ENCODE measurements at regions not wholly inside any gene's neighbourhood (a gene's known extent, or its start where the extent isn't known, plus 50 kb on each side); places are given as distances from the start of the nearest gene placed in this dataset.

DNA sequence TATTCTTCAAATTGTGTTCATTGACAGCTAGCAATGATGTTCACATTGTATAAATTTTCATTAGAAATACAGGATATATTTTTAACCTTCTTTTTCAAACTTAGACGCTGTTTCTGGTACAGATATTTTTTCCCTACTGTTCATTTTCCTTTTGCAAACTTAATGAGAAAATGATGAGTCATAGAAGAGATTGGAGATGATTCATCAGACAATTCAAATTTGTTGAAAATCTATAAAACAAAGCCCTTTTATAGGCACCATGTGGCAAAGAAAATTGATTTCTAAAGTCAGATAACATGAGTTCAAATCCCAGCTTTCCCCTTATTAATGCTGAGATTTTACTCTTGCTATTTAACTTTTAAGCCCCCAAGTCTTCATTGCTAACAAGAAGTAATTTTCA is 728.8 kb upstream of the DDX18 start:
- no peak for DNase-seq

DNA sequence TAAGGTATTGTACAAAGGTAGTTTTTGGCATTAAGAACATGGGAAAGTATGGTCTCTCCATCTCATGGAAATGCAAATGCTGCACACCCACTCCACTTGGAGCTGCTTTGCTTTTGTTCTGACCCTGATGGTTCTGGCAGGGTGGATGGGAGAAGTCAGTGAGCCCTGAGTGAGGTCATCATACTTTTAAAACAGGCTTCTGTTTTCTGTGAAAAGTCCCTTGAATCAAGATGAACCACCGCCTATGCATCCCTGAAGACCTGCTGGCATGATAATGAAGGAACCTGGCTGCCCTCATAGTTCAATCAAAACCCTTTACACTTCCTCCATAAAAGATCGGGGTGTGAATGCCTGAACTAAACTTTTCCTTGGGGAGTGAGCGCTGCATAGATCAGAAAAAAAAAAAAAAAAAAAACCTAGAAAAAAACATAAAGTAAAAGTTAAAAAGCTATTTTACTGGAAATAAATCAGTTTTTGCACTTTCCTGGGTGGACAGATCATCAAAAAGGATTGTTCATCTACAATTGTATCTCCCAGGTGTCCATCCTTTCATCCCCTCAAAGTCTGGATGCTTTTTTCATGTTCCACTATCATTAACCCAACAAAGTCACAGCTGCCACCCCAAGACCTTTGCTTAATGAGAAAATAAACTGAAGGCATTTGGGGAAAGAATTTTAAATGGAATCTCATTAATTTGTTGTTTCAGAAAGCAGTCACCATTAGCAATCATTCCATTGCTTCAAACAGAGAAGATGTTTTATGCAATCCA is 728.1 kb upstream of the DDX18 start:
- no peak for DNase-seq

DNA sequence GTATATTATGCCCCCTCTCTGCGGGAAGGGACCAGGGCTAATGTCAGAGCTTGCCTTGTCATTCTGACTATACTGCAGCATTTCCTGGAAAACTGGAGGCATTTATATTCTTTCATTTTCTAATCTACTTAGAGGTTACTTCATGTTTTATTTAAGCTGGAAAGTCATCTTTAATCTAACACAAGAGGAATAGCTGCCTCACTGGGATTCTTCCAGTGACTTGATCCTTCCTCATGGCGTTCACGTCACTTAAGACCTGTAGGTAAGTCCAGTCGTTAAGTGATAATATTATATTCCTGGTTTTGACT is 727.6 kb upstream of the DDX18 start:
- no peak for DNase-seq

DNA sequence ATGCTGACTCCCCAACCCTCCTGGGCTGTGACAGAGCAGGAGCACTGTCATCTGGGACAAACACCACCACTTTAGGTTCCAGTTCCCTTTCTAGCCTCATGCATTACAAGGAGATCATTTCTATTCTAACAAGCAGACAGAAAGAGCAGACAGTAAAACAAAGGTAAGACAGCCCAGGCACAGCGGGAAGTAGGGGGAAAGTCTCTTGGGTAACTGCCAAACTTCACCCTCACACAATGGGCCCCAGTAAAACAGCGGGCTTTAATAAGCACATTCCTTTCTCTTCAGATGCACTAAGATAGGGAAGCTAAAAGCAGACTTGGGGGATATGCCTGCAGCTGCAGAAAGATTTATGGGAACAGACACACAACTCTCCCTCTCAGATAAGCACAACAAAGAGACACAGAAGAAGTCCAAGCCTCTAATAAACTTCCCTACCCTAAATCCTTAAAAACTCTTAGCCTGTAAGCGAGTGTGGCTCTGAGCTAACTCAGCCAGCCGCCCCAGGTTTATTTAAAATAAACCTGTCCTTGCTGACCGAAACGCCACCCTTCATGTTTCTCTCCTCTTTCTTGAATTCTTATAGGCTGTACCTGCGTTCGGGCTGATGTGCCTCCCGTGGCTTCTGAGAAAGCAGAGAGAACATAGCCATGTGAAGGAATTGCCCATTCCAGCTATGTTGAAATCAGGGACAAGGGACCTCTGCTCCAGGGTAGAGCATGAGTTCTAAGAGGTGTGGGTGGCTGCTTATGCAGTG is 726.8 kb upstream of the DDX18 start:
- no peak for DNase-seq

DNA sequence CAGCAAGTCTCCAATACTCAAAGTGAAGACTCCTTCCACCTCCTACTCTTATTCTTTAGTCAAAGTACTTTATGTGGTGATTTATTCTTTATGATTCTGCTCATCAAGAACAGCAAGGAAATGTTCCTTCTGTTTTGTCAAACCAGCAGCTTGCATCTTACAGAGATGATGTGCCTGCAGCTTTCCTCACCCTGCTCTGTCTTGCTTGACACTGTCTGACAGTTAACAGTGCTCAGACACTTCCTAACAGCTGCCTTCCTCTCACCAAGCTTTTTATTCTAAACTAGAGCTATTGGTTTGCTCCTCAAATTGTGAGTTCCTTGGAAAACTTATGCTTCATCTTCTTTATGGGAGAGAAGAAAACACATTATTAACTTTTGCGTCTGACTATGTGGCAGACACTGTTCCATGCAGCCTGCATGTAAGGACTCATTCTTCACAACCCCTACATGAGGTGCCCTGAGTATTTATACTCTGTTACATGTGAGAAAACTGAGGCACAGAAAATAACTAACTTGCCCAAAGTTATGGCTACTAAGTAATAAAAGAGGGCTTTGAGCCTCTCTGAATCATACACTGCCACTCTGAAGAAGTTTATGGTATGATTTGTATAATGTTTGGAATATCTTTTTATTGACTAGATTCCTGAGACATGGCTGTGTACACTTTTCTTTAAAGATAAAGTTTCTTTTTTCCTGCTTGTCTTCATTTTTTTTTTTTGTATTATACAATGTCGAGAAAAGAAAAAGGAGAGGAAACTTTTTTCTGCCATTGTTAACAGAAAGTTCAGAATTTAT is 723.3 kb upstream of the DDX18 start:
- no peak for DNase-seq

DNA sequence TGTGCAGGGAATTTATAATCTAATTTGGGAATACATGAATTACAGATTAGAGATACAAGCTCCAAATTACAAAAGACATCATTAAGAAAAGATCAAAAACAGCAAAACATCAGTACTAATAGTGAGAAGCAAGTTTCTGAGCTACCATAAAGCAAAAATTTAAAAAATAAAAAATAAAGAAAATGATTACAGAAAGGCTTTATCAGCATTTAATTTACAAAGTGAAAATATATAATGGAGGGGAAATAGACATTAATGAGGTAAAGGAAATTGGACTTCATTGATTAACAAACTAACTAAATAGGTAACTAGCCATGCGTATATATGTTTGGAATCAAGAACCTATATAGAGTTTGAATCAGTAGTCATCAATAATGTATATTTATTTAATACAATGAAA is 712.9 kb upstream of the DDX18 start:
- DNase-seq, result no peak

DNA sequence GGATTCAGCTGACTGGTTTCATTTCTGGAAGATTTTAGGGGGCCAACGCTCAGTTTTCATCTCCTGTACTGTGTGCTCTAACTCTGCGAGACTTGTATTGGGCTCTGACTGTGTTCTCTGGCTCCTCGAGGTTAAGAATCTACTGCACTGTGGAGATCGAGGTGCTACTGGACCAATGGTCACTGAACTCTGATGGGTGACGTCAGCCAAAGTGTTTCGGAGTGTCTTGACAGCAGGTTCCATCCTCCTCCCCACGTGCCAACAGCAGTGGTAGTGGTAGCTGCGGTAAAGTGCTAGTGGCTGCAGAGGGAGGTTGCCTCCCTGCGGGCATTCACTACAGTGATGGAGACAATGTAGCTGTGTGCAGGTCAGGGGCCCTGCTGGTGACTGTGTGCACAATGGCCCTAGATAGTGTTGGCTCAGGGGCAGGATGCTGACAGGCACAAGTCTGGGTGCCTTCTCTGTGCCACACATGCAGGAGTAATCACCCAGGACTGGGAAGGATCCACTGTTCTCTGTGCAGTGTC is 705.7 kb upstream of the DDX18 start:
- DNase-seq, result no peak

DNA sequence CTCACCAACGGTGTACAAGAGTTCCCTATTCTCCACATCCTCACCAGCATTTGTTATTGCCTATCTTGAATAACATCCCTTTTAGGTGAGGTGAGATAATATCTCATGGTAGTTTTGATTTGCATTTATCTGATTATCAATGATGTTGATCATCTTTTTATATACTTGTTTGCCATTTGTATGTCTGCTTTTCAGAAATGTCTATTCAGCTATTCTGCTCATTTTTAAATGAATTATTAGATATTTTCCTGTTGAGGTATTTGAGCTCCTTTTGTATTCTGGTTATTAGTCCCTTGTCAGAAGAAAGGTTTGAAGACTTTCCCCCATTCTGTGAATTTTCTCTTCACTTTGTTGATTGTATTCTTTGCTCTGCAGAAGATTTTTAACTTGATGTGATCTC is 695.5 kb upstream of the DDX18 start:
- no peak for DNase-seq

DNA sequence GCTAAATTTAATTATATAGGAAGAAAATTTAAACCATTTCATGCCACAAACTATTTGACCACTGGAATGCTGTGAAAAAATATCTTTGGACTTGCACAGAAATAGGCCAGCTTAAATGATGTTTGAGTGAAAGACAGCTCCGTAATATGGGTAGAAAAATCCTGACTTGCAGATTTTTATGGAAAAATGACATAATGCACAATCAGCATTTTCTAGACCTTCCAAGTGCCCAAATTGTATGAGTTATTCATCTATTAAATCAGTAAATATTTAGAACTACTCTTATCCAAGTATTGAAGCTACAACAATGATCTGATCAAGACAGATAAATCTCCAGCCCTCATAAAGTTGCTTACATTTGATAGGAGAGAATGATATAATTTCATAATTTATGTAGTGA is 691.1 kb upstream of the DDX18 start:
- no peak for DNase-seq

DNA sequence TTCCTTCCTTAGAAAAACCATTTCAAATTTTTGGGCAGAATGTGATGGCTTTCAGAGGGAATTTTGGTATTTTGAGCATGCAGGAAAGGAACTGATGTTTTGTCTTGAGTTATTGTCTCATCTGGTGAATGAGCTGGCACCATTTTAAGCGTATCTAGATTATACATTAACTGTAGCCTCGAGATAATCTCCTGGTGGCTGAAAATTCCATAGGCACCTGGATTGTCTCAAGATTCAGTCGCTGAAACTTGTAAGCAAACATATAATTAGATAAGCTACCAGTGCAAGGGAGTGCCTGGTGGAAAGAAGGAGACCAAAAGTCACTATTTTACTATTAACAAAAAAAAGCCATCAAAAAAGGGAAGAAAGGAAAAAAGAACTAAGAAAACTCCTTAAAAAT is 687.8 kb upstream of the DDX18 start:
- no peak for DNase-seq

DNA sequence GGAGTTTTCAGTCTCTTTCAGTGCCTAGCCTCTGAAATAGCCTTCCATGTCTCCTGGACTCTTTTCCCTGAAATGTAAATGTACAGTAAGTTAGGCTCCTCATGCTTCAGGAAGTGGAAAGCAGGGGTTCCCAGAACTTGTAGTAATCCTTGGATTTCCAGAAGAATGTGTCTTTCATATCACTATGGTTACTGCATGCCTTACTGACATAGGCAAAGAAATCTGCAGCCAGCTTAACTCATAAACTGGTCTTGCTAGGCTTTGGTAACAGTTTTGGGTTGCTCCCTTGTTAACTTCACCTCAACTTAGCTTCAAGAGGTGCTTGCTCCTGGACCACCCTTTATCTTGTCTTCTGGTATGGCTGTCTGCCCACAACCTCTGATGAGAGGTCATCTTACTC is 686.8 kb upstream of the DDX18 start:
- no peak for DNase-seq

DNA sequence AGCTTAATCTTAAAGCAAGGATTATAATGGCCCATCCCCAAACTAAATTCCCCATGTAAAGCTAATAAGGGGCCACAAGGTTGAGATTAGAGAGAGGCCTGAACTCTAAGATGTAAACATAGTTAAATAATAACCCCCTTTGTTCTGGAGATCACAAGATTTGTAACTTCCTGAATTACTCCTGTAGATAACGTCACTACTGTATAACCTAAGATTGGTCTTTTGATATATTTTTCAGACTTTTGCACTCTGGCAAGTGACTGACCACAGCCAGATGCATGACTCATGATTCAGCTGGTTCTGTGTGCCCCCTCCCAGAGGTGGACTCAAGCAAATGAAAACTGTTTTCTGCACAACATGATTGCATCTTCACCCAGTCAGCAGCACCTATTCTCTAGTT is 686.0 kb upstream of the DDX18 start:
- no peak for DNase-seq

DNA sequence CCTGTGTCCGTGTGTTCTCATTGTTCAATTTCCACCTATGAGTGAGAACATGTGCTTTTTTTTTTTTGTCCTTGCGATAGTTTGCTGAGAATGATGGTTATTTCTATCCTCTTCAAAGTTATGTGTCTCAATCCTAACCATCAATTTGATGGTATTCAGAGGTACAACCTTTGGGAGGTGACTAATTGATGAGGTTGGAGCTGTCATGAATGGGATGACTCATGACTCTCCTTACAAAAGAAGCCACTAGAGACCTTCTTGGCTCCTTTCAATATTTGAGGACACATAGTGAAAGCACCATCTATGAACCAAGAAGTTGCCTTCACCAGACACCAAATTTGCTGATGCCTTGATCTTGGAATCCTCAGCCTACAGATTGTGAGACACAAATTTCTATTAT is 677.1 kb upstream of the DDX18 start:
- no peak for DNase-seq

DNA sequence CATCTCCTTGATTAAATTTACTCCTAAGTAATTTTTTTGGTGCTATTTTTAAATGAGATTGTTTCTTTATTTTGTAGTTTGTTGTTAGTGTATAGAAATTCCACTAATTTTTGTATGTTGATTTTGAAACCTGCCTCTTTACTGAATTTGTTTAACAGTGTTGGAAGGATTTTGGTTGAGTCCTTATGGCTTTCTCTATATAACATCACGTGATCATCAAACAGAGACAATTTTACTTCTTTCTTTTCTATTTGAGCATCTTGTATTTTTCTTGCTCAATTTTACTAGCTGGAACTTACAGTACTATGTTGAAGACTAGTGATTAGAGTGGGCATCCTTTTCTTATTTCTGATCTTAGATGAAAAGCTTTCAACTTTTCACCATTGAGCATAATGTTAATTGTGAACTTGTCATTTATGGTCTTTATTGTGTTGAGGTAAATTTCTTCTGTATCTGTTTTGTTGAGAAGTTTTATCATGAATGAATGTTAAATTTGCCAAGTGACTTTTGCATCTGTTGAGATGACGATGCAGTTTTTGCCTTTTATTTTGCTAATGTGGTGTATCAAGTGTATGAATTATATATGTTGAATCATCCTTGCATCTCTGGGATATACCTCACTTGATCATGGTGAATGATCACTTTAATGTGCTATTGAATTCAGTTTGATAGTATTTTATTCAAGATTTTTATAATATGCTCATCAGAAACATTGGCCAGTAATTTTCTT is 645.3 kb upstream of the DDX18 start:
- DNase-seq, result no peak

DNA sequence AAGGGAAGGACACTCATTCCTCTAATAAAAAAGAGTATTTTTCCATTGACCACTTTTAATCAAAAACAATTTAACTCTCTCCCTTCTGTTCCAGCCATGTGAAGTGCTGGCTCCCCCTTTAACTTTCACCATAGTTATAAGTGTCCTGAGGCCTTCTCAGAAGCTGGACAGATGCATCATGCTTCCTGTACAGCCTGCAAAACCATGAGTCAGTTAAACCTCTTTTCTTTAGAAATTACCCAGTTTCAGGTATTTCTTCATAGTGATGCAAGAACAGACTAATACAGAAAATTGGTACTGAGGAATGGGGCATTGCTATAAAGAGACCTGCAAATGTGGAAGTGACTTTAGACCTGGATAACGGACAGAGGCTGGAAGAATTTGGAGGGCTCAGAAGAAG is 643.6 kb upstream of the DDX18 start:
- no peak for DNase-seq

DNA sequence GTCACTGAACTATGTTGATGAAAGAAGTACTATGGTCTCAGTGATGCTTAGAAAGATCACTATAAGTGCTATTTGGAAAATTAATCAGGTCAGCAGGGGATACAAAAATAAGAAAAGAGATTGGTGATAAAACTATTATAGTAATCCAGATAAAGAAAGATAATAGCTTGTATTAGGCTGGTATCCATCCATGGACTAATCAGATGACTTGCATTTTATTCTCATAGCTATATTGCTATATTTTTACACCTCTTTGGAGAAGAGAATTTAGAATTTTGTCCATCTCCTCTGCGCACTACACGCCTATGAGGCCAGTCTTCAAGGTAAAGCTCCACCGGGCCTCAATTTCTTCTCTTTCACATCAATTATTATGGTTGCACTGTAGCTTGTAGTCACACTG is 635.1 kb upstream of the DDX18 start:
- no peak for DNase-seq

DNA sequence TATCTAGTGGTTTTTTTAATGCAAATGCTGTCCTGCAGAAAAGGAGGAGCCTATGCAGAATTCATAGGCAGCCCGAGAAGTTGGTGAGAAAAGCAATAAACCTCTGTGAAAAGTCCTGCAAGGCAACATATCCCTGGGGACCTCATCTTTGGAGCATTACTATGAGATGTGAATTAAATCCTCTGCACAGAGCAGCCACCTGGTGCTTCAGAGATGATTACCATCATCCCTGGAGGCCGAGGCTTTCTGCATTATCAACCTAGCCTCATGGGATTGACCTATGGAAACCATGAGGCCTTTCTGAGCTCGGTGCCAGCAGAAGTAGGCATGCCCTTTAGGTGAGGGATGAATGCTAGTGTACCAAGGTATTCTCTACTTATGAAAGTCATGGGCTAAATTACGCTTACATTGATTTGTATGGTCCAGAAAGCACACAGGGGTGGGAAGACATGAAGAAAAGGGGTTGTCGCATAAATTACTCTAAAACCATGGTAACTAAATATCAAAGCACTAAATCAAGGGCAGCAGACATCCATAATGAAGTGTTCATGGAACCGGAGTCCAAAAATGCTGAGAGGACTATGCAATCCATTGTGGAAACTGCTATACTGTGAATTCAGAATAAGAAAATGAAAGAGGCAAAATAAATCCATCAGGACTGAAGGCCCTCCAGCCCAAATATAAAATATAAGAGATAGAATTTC is 623.5 kb upstream of the DDX18 start:
- no peak for DNase-seq

DNA sequence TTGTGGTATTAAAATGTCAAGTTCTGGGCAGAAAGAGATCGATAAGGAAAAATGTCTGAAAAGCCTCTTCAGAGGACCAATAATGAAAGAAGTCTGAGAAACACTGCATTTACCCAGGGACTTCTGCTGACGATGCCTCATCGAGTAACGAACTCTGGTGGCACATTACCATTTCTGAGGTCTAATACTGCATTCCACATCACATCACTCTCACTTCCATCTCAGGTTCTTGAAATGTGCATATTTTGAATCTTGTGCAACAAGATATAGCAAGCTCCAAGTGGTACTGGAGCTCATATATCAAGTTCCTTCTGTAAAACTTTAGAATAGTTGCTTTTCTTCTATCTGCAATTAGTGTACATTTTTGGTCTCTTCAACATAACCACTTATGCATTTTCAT is 619.1 kb upstream of the DDX18 start:
- DNase-seq, result no peak

DNA sequence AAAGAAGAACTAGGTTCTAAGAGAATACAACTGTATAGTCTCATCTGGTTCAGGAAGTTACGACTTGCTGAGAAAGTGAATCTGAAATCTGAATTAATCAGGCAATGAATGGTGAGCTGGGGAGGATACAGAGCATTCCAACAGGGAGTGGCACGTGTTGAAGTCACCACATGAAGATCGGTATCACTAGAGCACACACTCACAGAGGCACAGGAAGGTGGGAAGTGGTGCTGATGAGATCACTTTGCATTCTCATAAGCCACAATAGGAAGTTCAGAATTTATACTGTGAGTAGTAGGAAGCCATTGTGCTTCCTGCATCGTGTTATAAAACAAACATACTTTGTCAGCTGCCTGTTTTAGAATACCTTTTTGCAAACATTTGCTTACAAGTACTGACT is 615.0 kb upstream of the DDX18 start:
- no peak for DNase-seq

DNA sequence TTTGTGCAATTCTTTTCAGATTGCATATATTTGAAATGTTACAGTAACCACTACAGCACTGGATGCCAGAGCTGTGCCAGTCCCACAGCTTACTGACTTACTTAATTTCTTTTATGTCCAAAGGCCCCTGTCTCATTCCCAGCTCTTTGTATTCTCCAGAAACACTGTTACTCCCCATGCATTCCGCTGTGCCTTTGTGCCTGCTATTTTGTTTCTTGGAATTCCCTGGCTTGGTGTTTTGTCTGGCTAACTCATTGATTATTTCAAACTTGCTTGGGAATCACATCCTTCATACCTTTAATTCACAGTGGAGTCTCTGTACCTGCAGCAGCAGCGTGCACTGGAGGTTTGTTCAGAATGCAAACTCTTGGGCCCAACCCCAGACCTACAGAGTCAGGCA is 601.9 kb upstream of the DDX18 start:
- no peak for DNase-seq

DNA sequence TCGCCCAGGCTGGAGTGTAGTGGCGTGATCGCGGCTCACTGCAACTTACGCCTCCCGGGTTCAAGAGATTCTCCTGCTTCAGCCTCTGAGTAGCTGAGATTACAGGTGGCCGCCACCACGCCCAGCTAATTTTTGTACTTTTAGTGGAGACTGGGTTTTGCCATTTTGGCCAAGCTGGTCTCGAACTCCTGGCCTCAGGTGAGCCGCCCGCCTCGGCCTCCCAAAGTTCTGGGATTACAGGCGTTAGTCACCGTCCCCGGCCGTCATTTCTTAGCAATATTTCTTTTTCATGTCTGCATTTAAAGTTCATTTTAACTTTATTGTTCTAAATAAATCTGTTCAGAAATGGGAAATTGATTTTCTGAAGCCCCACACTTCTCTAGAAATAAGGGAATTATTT is 597.3 kb upstream of the DDX18 start:
- DNase-seq, result no peak

DNA sequence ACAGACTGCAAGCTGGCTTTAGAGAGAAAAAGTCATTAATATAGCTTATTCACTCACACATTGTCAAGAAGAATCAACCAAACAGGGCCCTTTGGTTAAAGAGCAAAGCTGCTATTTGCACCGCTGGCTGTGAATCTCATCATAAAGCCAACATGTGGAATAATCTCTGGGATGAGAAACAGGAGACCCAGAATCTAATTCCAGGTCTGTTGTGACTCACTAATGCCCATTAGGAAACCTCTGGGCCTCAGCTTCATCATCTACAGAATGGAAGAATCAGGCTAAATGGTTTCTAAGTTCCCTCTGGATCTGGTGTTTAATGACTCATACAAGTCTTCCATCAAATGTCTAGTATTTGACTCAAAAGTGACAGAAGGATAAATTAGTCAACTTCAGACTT is 591.7 kb upstream of the DDX18 start:
- no peak for DNase-seq

DNA sequence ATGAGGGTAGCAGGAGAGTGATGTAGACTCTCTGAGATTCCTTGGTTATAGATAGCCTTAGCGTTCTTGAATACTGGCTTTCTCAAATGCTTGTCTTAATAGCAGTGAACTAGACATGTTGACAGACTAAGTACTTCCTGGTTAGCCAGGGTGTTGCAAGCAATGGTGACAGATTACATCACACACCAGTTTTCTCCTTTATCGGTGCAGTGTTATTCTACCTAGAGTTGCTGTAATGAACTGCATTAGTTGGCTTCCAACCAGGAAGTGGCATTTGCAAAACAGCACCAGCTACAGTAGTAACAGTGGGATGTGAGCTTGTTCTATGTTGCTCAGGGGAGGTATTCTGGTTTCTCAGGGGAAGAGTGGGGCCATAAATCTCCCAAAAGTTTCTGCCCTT is 582.2 kb upstream of the DDX18 start:
- no peak for DNase-seq

Data from T1000 (cell line).